Erythroblast (primary cell): ENCODE measurements at regions not wholly inside any gene's neighbourhood (a gene's known extent, or its start where the extent isn't known, plus 50 kb on each side); places are given as distances from the start of the nearest gene placed in this dataset.

Experiments used
- GATA1 ChIP-seq: IDR thresholded peaks from 2 replicates; pipeline ENCODE4 v1.6.1; 2011; ENCODE audit warnings: low read depth, mild to moderate bottlenecking, control low read depth, low read length, moderate library complexity
- POLR2A ChIP-seq: IDR thresholded peaks from 2 replicates; pipeline ENCODE4 v1.6.1; 2011; ENCODE audit warnings: mild to moderate bottlenecking, low read length

GRCh38 chr2:133673305-133673905 is 105.1 kb upstream of the NCKAP5 start:
- no peak for TF ChIP-seq POLR2A
- TF ChIP-seq GATA1: no peak
